CD4-positive, CD25-positive, alpha-beta regulatory T cell (primary cell): ENCODE measurements at regions not wholly inside any gene's neighbourhood (a gene's known extent, or its start where the extent isn't known, plus 50 kb on each side); places are given as distances from the start of the nearest gene placed in this dataset.
A peak's percentile ranks its signal among the peaks of the same experiment; 100 is the strongest.

Experiments
- ATAC-seq, 2 donors: fragments of 150-1000 bp; cut with Tn5 transposase; one replicate each; pipeline ENCODE4 v1.10.0; 2021; ENCODE audit warnings: low read depth in 2 of 2, moderate number of reproducible peaks in 2 of 2, moderate library complexity in 1 of 2
- DNase-seq, 3 donors: peaks; one replicate each; pipeline versions ENCODE4 v3.0.0 to v3.0.0-alpha.2; 2012 to 2022; ENCODE audit warnings: mixed read lengths in 1 of 3
- H3K27ac ChIP-seq: one replicate; pipeline ENCODE4 v1.7.0; 2013; ENCODE audit warnings: mild to moderate bottlenecking, low read length; ENCODE audit not compliant: insufficient read depth, poor library complexity, severe bottlenecking
- H3K27me3 ChIP-seq: one replicate; pipeline ENCODE4 v1.7.0; 2013; ENCODE audit warnings: low read length; ENCODE audit not compliant: control insufficient read depth, insufficient read depth
- H3K36me3 ChIP-seq: one replicate; pipeline ENCODE4 v1.7.0; 2013; ENCODE audit warnings: mild to moderate bottlenecking, low read length, moderate library complexity; ENCODE audit not compliant: control insufficient read depth, insufficient read depth
- H3K4me1 ChIP-seq: 2 replicates; pipeline ENCODE4 v1.7.0; 2013; ENCODE audit warnings: mild to moderate bottlenecking, low read length; ENCODE audit not compliant: insufficient read depth, control insufficient read depth, poor library complexity, severe bottlenecking
- H3K4me3 ChIP-seq: one replicate; pipeline ENCODE4 v1.7.0; 2013; ENCODE audit warnings: low read depth, mild to moderate bottlenecking, low read length, moderate library complexity
- H3K9me3 ChIP-seq, 2 experiments: 1 replicate in 1 of 2; 2 replicates in 1 of 2; pipeline ENCODE4 v1.7.0; 2013; ENCODE audit warnings: low read length in 2 of 2, mild to moderate bottlenecking in 1 of 2, moderate library complexity in 1 of 2; ENCODE audit not compliant: control insufficient read depth in 2 of 2
- H3K27ac Mint-ChIP-seq, 3 donors: one replicate each; pipeline ENCODE4 v1.8.0; 2020 to 2022; ENCODE audit warnings: mild to moderate bottlenecking in 3 of 3, mixed read lengths in 3 of 3, moderate library complexity in 2 of 3
- H3K27me3 Mint-ChIP-seq: one replicate; pipeline ENCODE4 v1.8.0; 2022; ENCODE audit warnings: mild to moderate bottlenecking, mixed read lengths
- H3K36me3 Mint-ChIP-seq: one replicate; pipeline ENCODE4 v1.8.0; 2020; ENCODE audit warnings: mixed read lengths
- H3K4me1 Mint-ChIP-seq, 4 donors: one replicate each; pipeline ENCODE4 v1.8.0; 2020 to 2022; ENCODE audit warnings: mixed read lengths in 4 of 4, mild to moderate bottlenecking in 1 of 4
- H3K4me3 Mint-ChIP-seq, 4 donors: one replicate each; pipeline ENCODE4 v1.8.0; 2020 to 2022; ENCODE audit warnings: mild to moderate bottlenecking in 4 of 4, mixed read lengths in 4 of 4, moderate library complexity in 3 of 4
- H3K9me3 Mint-ChIP-seq, 7 donors: one replicate each; pipeline ENCODE4 v1.8.0; 2020 to 2022; ENCODE audit warnings: mixed read lengths in 7 of 7, mild to moderate bottlenecking in 3 of 7, moderate library complexity in 2 of 7

GRCh38 chr4:64564126-64564525, 154.9 kb upstream of the TECRL start:
- Mint-ChIP-seq H3K36me3 (no peaks in the 10 kb centered on the region), H3K27ac (no peak overlapping the region), H3K27me3 (no peaks in the 10 kb centered on the region), H3K4me3 (no peak overlapping the region), H3K4me1 (no peaks in the 10 kb centered on the region), H3K9me3 (peaks cover 2 to 16% (median 8%) of the 10 kb centered on the region in 7 donors)
- Histone ChIP-seq H3K4me3 (no peak overlapping the region), H3K36me3 (no peaks in the 10 kb centered on the region), H3K27ac (no peak overlapping the region), H3K4me1 (no peaks in the 10 kb centered on the region), H3K9me3 (peaks cover 0 to 3% of the 10 kb centered on the region in 2 experiments), H3K27me3 (no peaks in the 10 kb centered on the region)
- DNase-seq (no peak), ATAC-seq (no peak)

GRCh38 chr4:64559571-64559970, 150.3 kb upstream of the TECRL start:
- H3K36me3 Mint-ChIP-seq, result no peaks in the 10 kb centered on the region
- no peaks in the 10 kb centered on the region for H3K4me1 Mint-ChIP-seq
- no peak overlapping the region for H3K4me3 ChIP-seq
- H3K27me3 Mint-ChIP-seq, result no peaks in the 10 kb centered on the region
- no peaks in the 10 kb centered on the region for H3K27me3 ChIP-seq
- H3K9me3 ChIP-seq, result peaks cover 0 to 3% of the 10 kb centered on the region in 2 experiments
- ATAC-seq (no peak), DNase-seq (no peak)
- no peak overlapping the region for H3K27ac Mint-ChIP-seq
- no peaks in the 10 kb centered on the region for H3K4me1 ChIP-seq
- no peak overlapping the region for H3K4me3 Mint-ChIP-seq
- no peaks in the 10 kb centered on the region for H3K36me3 ChIP-seq
- peaks cover 0 to 30% (median 7%) of the 10 kb centered on the region in 7 donors for H3K9me3 Mint-ChIP-seq
- no peak overlapping the region for H3K27ac ChIP-seq

- no peak overlapping the region for H3K4me3 Mint-ChIP-seq
- H3K4me3 ChIP-seq, result no peak overlapping the region
- peaks cover 0 to 15% (median 3%) of the 10 kb centered on the region in 7 donors for H3K9me3 Mint-ChIP-seq
- no peaks in the 10 kb centered on the region for H3K36me3 Mint-ChIP-seq
- no peaks in the 10 kb centered on the region for H3K4me1 Mint-ChIP-seq
- H3K4me1 ChIP-seq, result no peaks in the 10 kb centered on the region
- no peak overlapping the region for H3K27ac Mint-ChIP-seq
- H3K27ac ChIP-seq, result no peak overlapping the region
- H3K27me3 ChIP-seq, result no peaks in the 10 kb centered on the region
- ATAC-seq (no peak), DNase-seq (no peak)
- H3K27me3 Mint-ChIP-seq, result no peaks in the 10 kb centered on the region
- H3K36me3 ChIP-seq, result no peaks in the 10 kb centered on the region
- no peaks in the 10 kb centered on the region for H3K9me3 ChIP-seq
Observed at GRCh38 chr4:64551125-64551524, 141.9 kb upstream of the TECRL start.

- no peaks in the 10 kb centered on the region for H3K4me1 ChIP-seq
- no peak overlapping the region for H3K27ac ChIP-seq
- H3K4me3 Mint-ChIP-seq, result no peak overlapping the region
- H3K9me3 ChIP-seq, result no peaks in the 10 kb centered on the region
- DNase-seq, result no peak
- no peaks in the 10 kb centered on the region for H3K36me3 ChIP-seq
- H3K27me3 Mint-ChIP-seq, result no peaks in the 10 kb centered on the region
- H3K9me3 Mint-ChIP-seq, result peaks cover 0 to 6% (median 0%) of the 10 kb centered on the region in 7 donors
- H3K36me3 Mint-ChIP-seq, result no peaks in the 10 kb centered on the region
- no peak overlapping the region for H3K4me3 ChIP-seq
- no peaks in the 10 kb centered on the region for H3K27me3 ChIP-seq
- no peak for ATAC-seq
- no peak overlapping the region for H3K27ac Mint-ChIP-seq
- no peaks in the 10 kb centered on the region for H3K4me1 Mint-ChIP-seq
Observed at GRCh38 chr4:64545593-64545992, 136.3 kb upstream of the TECRL start.

- DNase-seq (peak in 1 of 3 donors; percentile 40), ATAC-seq (no peak)
- H3K4me1 ChIP-seq, result no peaks in the 10 kb centered on the region
- no peak overlapping the region for H3K4me3 ChIP-seq
- no peaks in the 10 kb centered on the region for H3K36me3 ChIP-seq
- no peak overlapping the region for H3K27ac ChIP-seq
- Mint-ChIP-seq H3K9me3 (no peaks in the 10 kb centered on the region), H3K27me3 (no peaks in the 10 kb centered on the region), H3K36me3 (no peaks in the 10 kb centered on the region), H3K4me3 (no peak overlapping the region), H3K27ac (no peak overlapping the region), H3K4me1 (no peaks in the 10 kb centered on the region)
- no peaks in the 10 kb centered on the region for H3K9me3 ChIP-seq
- no peaks in the 10 kb centered on the region for H3K27me3 ChIP-seq
Observed at GRCh38 chr4:64539234-64539849, 130.1 kb upstream of the TECRL start.

- DNase-seq, result no peak
- no peak for ATAC-seq
- no peak overlapping the region for H3K27ac Mint-ChIP-seq
- H3K36me3 Mint-ChIP-seq, result no peaks in the 10 kb centered on the region
- peak overlapping the region in 1 of 4 donors; percentile 88 for H3K4me3 Mint-ChIP-seq
- no peaks in the 10 kb centered on the region for H3K9me3 ChIP-seq
- no peak overlapping the region for H3K27ac ChIP-seq
- no peaks in the 10 kb centered on the region for H3K36me3 ChIP-seq
- no peaks in the 10 kb centered on the region for H3K27me3 Mint-ChIP-seq
- no peaks in the 10 kb centered on the region for H3K27me3 ChIP-seq
- no peaks in the 10 kb centered on the region for H3K4me1 ChIP-seq
- no peak overlapping the region for H3K4me3 ChIP-seq
- no peaks in the 10 kb centered on the region for H3K4me1 Mint-ChIP-seq
- peaks cover 0 to 7% (median 0%) of the 10 kb centered on the region in 7 donors for H3K9me3 Mint-ChIP-seq
Observed at GRCh38 chr4:64538219-64538618, 129.0 kb upstream of the TECRL start.

- Histone ChIP-seq H3K4me3 (no peak overlapping the region), H3K27me3 (no peaks in the 10 kb centered on the region), H3K27ac (no peak overlapping the region), H3K36me3 (no peaks in the 10 kb centered on the region), H3K9me3 (no peaks in the 10 kb centered on the region), H3K4me1 (no peaks in the 10 kb centered on the region)
- H3K4me1 Mint-ChIP-seq, result no peaks in the 10 kb centered on the region
- ATAC-seq (no peak), DNase-seq (no peak)
- H3K27ac Mint-ChIP-seq, result no peak overlapping the region
- H3K36me3 Mint-ChIP-seq, result no peaks in the 10 kb centered on the region
- no peak overlapping the region for H3K4me3 Mint-ChIP-seq
- no peaks in the 10 kb centered on the region for H3K27me3 Mint-ChIP-seq
- H3K9me3 Mint-ChIP-seq, result peaks cover 0 to 7% (median 2%) of the 10 kb centered on the region in 7 donors
Observed at GRCh38 chr4:64533637-64534036, 124.4 kb upstream of the TECRL start.

- H3K4me1 Mint-ChIP-seq, result no peaks in the 10 kb centered on the region
- no peak overlapping the region for H3K27ac ChIP-seq
- H3K36me3 Mint-ChIP-seq, result no peaks in the 10 kb centered on the region
- H3K4me3 ChIP-seq, result no peak overlapping the region
- H3K9me3 Mint-ChIP-seq, result peaks cover 0 to 7% (median 2%) of the 10 kb centered on the region in 7 donors
- no peaks in the 10 kb centered on the region for H3K9me3 ChIP-seq
- ATAC-seq, result no peak
- DNase-seq, result no peak
- no peaks in the 10 kb centered on the region for H3K4me1 ChIP-seq
- no peaks in the 10 kb centered on the region for H3K36me3 ChIP-seq
- no peaks in the 10 kb centered on the region for H3K27me3 ChIP-seq
- H3K27ac Mint-ChIP-seq, result no peak overlapping the region
- H3K27me3 Mint-ChIP-seq, result no peaks in the 10 kb centered on the region
- H3K4me3 Mint-ChIP-seq, result no peak overlapping the region
Observed at GRCh38 chr4:64533159-64533558, 123.9 kb upstream of the TECRL start.
